ENCODE measurements at regions not wholly inside any gene's neighbourhood (a gene's known extent, or its start where the extent isn't known, plus 50 kb on each side); places are given as distances from the start of the nearest gene placed in this dataset.

DNA sequence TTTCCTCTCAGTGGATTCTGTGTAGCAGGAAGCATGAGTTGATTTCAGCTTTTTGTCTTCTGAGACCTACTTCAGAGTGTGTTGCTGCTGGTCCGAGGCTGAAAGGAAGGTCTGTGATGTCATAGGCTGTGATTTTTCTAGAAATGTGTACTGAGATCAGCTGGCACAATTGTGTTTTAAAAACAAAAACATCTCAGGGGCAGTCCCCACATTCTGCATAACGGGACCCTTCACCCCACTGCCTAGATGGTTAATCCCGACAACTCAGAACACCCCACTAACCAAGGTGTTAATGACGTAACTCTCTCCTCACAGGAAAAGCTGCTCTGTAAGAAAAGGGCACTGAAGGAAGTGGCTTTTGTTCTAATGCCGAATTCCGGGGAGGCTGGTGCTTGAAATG, 59.8 kb upstream of the PPP2R5A start:
- peak; percentile 23 for DNase-seq
- peak; percentile 73 for ATAC-seq

DNA sequence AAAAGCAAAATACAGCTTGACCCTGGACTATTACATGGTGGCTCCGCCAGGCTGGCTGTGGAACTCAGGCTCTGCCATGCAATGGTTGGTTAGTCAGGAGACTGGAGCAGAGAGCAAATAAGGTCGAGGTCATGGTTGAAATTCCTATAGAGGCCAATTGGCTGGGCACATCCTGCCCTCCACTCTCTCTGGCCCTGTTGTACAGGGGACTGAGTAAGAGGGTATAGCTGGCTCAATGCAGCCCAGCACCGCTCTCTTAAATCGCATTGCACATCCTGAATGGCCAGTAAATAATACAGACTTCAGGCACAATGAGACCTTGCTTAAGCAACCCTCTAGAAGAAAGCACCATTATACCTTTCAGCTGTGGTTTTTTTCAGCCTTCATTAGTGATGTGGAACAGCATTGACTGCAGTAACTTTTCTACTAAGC, 59.3 kb upstream of the PPP2R5A start:
- ATAC-seq = peak; percentile 26
- no peak for DNase-seq

- no peak for DNase-seq
- ATAC-seq = no peak
Observed at GRCh38 chr1:212226467-212226866, 58.7 kb upstream of the PPP2R5A start.

DNA sequence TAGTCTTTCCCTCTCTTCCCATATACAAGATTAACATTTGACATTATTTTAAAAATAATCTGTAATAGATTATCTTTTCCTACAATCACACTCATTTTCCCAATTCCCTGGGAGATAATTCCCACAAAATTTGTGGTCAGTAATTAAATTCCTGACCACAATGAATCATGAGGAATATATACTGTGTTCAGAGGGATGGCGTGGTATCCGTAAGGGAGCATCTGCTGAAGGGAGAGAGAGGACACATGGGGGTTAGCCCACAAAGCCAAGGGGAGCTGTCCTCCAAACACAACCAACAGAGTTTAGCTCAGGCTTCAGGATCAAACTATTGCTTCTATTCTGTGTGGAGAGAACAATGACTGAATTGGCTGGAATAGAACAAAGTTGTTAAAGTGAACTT, 57.1 kb upstream of the PPP2R5A start:
- no peak for DNase-seq
- no peak for ATAC-seq

GRCh38 chr1:212228591-212229119, 56.6 kb upstream of the PPP2R5A start:
- no peak for DNase-seq
- ATAC-seq = no peak

DNA sequence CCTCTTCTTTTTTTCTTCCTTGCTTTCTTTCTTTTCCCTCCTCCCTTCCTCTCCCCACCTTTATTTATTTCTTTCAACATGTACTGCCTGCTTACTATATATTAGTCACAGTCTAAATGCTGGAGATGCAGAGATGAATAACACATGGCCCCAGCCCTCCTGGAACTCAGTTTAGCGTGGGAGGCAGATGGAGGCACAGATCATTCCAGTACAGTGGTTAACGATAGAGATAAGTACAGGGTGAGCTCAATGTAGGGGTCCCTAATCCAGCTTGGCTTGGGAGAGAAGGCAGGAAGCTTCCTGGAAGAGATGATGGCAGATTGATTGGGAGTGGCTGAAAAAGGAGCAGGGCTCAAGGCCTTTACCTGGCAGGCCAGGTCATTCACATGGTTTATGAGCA, 55.6 kb upstream of the PPP2R5A start:
- no peak for ATAC-seq
- DNase-seq = no peak

DNA sequence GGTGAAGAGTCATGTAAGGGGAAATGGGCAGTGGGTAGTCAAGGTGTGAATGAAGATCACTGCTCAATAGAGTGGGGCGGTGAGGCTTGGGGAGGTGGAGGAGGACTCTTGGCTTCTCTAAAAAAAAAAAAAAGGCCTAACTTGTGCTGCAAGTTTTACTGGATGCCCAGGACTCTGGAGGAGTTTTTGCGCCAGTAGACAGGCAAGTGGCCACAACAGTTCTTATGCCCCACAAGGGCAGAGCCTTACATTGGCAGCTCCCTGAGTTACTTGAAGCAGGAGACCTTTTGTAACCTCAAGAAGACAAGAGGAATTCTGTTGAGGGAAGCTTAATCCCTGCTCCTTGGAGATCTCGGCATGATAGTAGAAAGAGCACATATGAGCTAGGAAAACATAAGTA, 54.9 kb upstream of the PPP2R5A start:
- no peak for ATAC-seq

DNA sequence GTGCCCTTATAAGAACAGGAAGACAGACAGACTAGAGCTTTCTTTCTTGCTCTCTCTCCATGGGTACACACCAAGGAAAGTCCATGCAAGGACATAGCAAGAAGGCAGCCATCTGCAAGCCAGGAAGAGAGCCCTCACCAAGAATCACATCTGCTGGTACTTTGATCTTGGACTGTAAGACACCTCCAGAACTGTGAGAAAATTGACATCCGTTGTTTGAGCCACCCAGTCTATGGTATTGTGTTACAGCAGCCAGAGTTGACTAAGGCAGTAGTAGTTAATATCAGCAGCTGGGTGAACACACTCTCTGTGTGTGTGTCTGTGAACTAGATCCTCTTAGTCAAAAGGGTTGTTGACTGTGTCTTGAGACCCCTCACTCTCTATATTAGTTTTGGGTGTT, 53.8 kb upstream of the PPP2R5A start:
- ATAC-seq = no peak

More for the DNA sequence above, 54.9 kb upstream of the PPP2R5A start:
- no peak for DNase-seq

GRCh38 chr1:212232090-212232489, 53.1 kb upstream of the PPP2R5A start:
- ATAC-seq = no peak
- DNase-seq = no peak

More for the DNA sequence above, 53.8 kb upstream of the PPP2R5A start:
- DNase-seq = no peak

DNA sequence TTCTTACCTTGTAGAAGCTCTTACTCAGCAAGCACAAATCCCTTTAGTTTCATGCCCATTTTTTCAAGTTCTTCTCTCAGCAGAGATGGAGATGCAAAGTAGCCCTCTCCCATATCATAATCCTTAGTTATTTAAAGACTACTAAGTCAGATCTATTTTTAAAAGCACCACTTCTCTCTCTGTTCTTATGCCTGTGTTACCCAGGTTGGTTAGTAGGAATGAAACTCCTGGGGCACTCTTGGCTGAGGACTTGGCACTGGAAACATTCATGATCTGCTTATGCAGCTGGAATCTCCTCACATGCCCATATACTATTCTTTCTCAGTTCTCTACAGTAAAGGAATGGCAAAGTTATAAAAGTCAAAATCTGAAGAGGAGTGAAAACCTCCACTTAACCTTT, 51.9 kb upstream of the PPP2R5A start:
- no peak for DNase-seq
- no peak for ATAC-seq

DNA sequence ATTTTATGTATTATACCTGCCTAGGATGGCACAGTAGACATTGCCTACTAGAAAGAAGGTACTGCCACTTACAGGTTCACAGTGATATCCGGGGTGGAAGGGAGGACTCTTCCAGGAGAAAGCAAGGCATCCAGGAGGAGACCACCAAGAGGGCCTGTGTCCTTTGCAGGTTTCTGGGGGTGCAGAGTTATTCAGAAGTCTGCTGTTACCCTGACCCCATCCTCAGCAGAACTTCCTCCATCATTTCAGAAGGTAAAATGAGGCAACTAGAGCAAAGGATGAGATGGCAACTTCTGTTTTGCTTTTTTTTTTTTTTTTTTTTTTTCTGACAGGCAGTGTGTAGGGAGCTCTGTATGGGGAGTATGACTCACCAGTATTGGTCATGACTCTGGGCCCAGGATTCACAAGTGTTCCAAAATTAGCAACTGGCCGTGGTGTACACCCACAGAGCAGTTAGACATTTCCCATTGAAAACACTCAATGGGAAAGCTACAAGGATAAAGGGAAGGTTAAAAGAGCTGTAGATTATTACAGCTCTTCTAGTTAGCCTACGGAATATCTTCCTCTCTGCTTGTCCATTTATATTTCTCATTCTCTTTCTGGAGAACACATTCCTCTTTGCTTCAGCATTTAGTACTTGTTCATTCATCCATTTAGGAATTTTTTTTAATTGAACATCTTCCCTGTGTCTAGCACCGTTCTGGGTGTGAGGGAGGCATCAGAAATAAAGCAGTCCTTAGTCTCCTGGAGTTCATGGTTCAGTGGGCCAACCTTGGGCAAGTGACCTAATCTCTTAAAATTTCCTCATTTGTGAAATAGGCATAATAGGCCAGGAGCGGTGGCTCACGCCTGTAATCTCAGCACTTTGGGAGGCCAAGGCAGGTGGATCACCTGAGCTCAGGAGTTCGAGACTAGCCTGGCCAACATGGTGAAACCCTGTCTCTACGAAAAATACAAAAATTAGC, 50.5 kb upstream of the PPP2R5A start:
- peak; percentile 91 for ATAC-seq
- DNase-seq = peak; percentile 34
